Adipocyte (in vitro differentiated cells): ENCODE measurements at regions not wholly inside any gene's neighbourhood (a gene's known extent, or its start where the extent isn't known, plus 50 kb on each side); places are given as distances from the start of the nearest gene placed in this dataset.
"Not testable (repeated sequence)": the region's sequence is repeated elsewhere in the genome, so short reads cannot be mapped to it uniquely, and the experiment has no call there.

Experiments
- DNase-seq: peaks from one replicate; pipeline ENCODE4 v3.0.0-alpha.2; 2015; ENCODE audit warnings: low read depth
- H3K27me3 ChIP-seq: replicated peaks from 2 replicates; pipeline ENCODE4 v1.7.0; 2013; ENCODE audit warnings: mild to moderate bottlenecking, low read length, moderate library complexity; ENCODE audit not compliant: control insufficient read depth, insufficient read depth
- H3K36me3 ChIP-seq: 2 replicates; pipeline ENCODE4 v1.7.0; 2013; ENCODE audit warnings: low read length, mild to moderate bottlenecking, moderate library complexity; ENCODE audit not compliant: control insufficient read depth, insufficient read depth, severe bottlenecking
- H3K4me1 ChIP-seq: 2 replicates; pipeline ENCODE4 v1.7.0; 2013; ENCODE audit warnings: mild to moderate bottlenecking, low read length, moderate library complexity; ENCODE audit not compliant: control insufficient read depth, insufficient read depth
- H3K4me3 ChIP-seq: 2 replicates; pipeline ENCODE4 v1.7.0; 2013; ENCODE audit warnings: mild to moderate bottlenecking, low read length, moderate library complexity
- H3K9ac ChIP-seq: 2 replicates; pipeline ENCODE4 v1.7.0; 2013; ENCODE audit warnings: mild to moderate bottlenecking, low read length, moderate library complexity
- H3K9me3 ChIP-seq: 2 replicates; pipeline ENCODE4 v1.7.0; 2013; ENCODE audit warnings: mild to moderate bottlenecking, low read length, moderate library complexity; ENCODE audit not compliant: control insufficient read depth

- no peak overlapping the region for H3K4me3 ChIP-seq
- H3K9ac ChIP-seq = no peak overlapping the region
- no peaks in the 10 kb centered on the region for H3K36me3 ChIP-seq
- DNase-seq = no peak
- no peaks in the 10 kb centered on the region for H3K4me1 ChIP-seq
- H3K27me3 ChIP-seq = no peaks in the 10 kb centered on the region
- H3K9me3 ChIP-seq = no peaks in the 10 kb centered on the region
These were observed 724.7 kb downstream of the METTL4 start for GRCh38 chr18:1846640-1847039.

GRCh38 chr18:1848716-1849115 lies 722.6 kb downstream of the METTL4 start:
- no peak overlapping the region for H3K4me3 ChIP-seq
- H3K9me3 ChIP-seq = no peaks in the 10 kb centered on the region
- H3K36me3 ChIP-seq = no peaks in the 10 kb centered on the region
- no peaks in the 10 kb centered on the region for H3K27me3 ChIP-seq
- no peaks in the 10 kb centered on the region for H3K4me1 ChIP-seq
- H3K9ac ChIP-seq = no peak overlapping the region
- no peak for DNase-seq

GRCh38 chr18:1849386-1849785 lies 721.9 kb downstream of the METTL4 start:
- DNase-seq = no peak
- Histone ChIP-seq H3K27me3 (no peaks in the 10 kb centered on the region), H3K36me3 (no peaks in the 10 kb centered on the region), H3K4me3 (no peak overlapping the region), H3K4me1 (no peaks in the 10 kb centered on the region), H3K9ac (no peak overlapping the region), H3K9me3 (no peaks in the 10 kb centered on the region)

GRCh38 chr18:1857281-1857680 lies 714.0 kb downstream of the METTL4 start:
- H3K4me3 ChIP-seq, H3K4me1 ChIP-seq, DNase-seq, H3K9me3 ChIP-seq, H3K36me3 ChIP-seq, H3K27me3 ChIP-seq, H3K9ac ChIP-seq: not testable (repeated sequence)

GRCh38 chr18:1861473-1861872 lies 709.8 kb downstream of the METTL4 start:
- Histone ChIP-seq H3K9ac (no peak overlapping the region), H3K4me3 (no peak overlapping the region), H3K36me3 (no peaks in the 10 kb centered on the region), H3K27me3 (no peaks in the 10 kb centered on the region), H3K9me3 (no peaks in the 10 kb centered on the region), H3K4me1 (no peaks in the 10 kb centered on the region)
- DNase-seq = no peak

- no peaks in the 10 kb centered on the region for H3K27me3 ChIP-seq
- no peaks in the 10 kb centered on the region for H3K36me3 ChIP-seq
- no peak overlapping the region for H3K4me3 ChIP-seq
- H3K9ac ChIP-seq = no peak overlapping the region
- H3K4me1 ChIP-seq = no peaks in the 10 kb centered on the region
- H3K9me3 ChIP-seq = no peaks in the 10 kb centered on the region
- no peak for DNase-seq
These were observed 705.4 kb downstream of the METTL4 start for GRCh38 chr18:1865869-1866268.

GRCh38 chr18:1872274-1872673 lies 699.0 kb downstream of the METTL4 start:
- Histone ChIP-seq H3K27me3 (no peaks in the 10 kb centered on the region), H3K9ac (no peak overlapping the region), H3K4me3 (no peak overlapping the region), H3K36me3 (no peaks in the 10 kb centered on the region), H3K9me3 (no peaks in the 10 kb centered on the region), H3K4me1 (no peaks in the 10 kb centered on the region)
- no peak for DNase-seq

GRCh38 chr18:1875219-1875618 lies 696.1 kb downstream of the METTL4 start:
- Histone ChIP-seq H3K27me3 (no peaks in the 10 kb centered on the region), H3K9ac (no peak overlapping the region), H3K9me3 (no peaks in the 10 kb centered on the region), H3K4me3 (no peak overlapping the region), H3K4me1 (no peaks in the 10 kb centered on the region), H3K36me3 (no peaks in the 10 kb centered on the region)
- DNase-seq = no peak

GRCh38 chr18:1884623-1885022 lies 686.7 kb downstream of the METTL4 start:
- no peak overlapping the region for H3K4me3 ChIP-seq
- H3K9me3 ChIP-seq = no peaks in the 10 kb centered on the region
- no peaks in the 10 kb centered on the region for H3K4me1 ChIP-seq
- H3K36me3 ChIP-seq = no peaks in the 10 kb centered on the region
- no peaks in the 10 kb centered on the region for H3K27me3 ChIP-seq
- no peak overlapping the region for H3K9ac ChIP-seq
- DNase-seq = no peak

GRCh38 chr18:1891641-1892040 lies 679.7 kb downstream of the METTL4 start:
- DNase-seq = no peak

GRCh38 chr18:1892191-1892590 lies 679.1 kb downstream of the METTL4 start:
- no peaks in the 10 kb centered on the region for H3K36me3 ChIP-seq
- no peak for DNase-seq
- no peaks in the 10 kb centered on the region for H3K4me1 ChIP-seq
- no peaks in the 10 kb centered on the region for H3K27me3 ChIP-seq
- no peak overlapping the region for H3K9ac ChIP-seq
- H3K4me3 ChIP-seq = no peak overlapping the region
- no peaks in the 10 kb centered on the region for H3K9me3 ChIP-seq

More at GRCh38 chr18:1891641-1892040, 679.7 kb downstream of the METTL4 start:
- no peaks in the 10 kb centered on the region for H3K9me3 ChIP-seq
- H3K36me3 ChIP-seq = no peaks in the 10 kb centered on the region
- H3K4me1 ChIP-seq = no peaks in the 10 kb centered on the region
- no peaks in the 10 kb centered on the region for H3K27me3 ChIP-seq
- no peak overlapping the region for H3K4me3 ChIP-seq
- H3K9ac ChIP-seq = no peak overlapping the region

- no peak for DNase-seq
- H3K4me1 ChIP-seq = no peaks in the 10 kb centered on the region
- no peaks in the 10 kb centered on the region for H3K9me3 ChIP-seq
- H3K9ac ChIP-seq = no peak overlapping the region
- no peak overlapping the region for H3K4me3 ChIP-seq
- no peaks in the 10 kb centered on the region for H3K27me3 ChIP-seq
- no peaks in the 10 kb centered on the region for H3K36me3 ChIP-seq
These were observed 675.7 kb downstream of the METTL4 start for GRCh38 chr18:1895456-1896185.
